ENCODE measurements at regions not wholly inside any gene's neighbourhood (a gene's known extent, or its start where the extent isn't known, plus 50 kb on each side); places are given as distances from the start of the nearest gene placed in this dataset.

DNA sequence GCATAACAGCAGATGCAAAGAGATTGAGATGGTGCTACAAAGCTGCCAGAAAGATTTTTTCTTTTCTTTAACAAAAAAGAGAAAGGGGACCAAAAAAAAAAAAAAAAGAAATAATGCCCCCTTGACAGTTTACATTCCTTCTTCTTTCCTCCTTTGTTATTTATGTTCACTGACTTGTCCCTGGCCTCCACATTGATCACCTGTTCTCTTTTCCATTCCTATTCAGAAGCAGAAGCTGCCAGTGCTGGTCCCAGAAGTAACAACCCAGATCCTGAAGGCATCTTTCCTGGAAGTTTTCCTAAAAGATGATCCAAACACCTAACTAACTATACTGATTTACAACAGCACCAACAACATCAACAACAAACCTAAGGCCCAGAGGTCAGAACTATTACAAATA lies 728.1 kb downstream of the KCNJ2 start:
- ATAC-seq (no peak), DNase-seq (no peak)
- CTCF ChIA-PET: no interaction called here
- H3K27ac ChIP-seq (ENCODE audit: low read length): no peak overlapping the region
- no peaks in the 10 kb centered on the region for H3K36me3 ChIP-seq (ENCODE audit: low read depth, low read length)
- H2AFZ ChIP-seq (ENCODE audit: low read length): peak overlapping the region; percentile 56; the same call in 1 of the 2 replicates
- no TSS peak for BruUV-seq (replicated peaks)
- intact Hi-C loops (cut with micrococcal nuclease): no loop called here
- H3K9ac ChIP-seq (ENCODE audit: low read length): no peak overlapping the region
- H3K27me3 ChIP-seq (ENCODE audit: low read length): peaks cover 4% of the 10 kb centered on the region; the same call in 1 of the 2 replicates
- H3F3A ChIP-seq (ENCODE audit: low read length, unreplicated experiment): no peaks in the 10 kb centered on the region
- H3K4me2 ChIP-seq (ENCODE audit: low read length): no peak overlapping the region
- no peaks in the 10 kb centered on the region for H3K9me3 ChIP-seq (ENCODE audit: low read length)
- no peaks in the 10 kb centered on the region for H3K79me2 ChIP-seq (ENCODE audit: low read length)
- H4K20me1 ChIP-seq (ENCODE audit: low read length): no peaks in the 10 kb centered on the region
- no peaks in the 10 kb centered on the region for H3K9me2 ChIP-seq (replicated peaks; ENCODE audit: low read length)
- POLR2A ChIA-PET (ENCODE audit: unreplicated experiment): no interaction called here
- H3K4me3 ChIP-seq (ENCODE audit: low read length): no peak overlapping the region
- no peak for TF ChIP-seq EZH2 (IDR thresholded peaks at IDR 0.05; ENCODE audit: low read length, unreplicated experiment)
- TF ChIP-seq, protein P1, sequence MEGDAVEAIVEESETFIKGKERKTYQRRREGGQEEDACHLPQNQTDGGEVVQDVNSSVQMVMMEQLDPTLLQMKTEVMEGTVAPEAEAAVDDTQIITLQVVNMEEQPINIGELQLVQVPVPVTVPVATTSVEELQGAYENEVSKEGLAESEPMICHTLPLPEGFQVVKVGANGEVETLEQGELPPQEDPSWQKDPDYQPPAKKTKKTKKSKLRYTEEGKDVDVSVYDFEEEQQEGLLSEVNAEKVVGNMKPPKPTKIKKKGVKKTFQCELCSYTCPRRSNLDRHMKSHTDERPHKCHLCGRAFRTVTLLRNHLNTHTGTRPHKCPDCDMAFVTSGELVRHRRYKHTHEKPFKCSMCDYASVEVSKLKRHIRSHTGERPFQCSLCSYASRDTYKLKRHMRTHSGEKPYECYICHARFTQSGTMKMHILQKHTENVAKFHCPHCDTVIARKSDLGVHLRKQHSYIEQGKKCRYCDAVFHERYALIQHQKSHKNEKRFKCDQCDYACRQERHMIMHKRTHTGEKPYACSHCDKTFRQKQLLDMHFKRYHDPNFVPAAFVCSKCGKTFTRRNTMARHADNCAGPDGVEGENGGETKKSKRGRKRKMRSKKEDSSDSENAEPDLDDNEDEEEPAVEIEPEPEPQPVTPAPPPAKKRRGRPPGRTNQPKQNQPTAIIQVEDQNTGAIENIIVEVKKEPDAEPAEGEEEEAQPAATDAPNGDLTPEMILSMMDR (conservative IDR thresholded peaks at IDR 0.05; ENCODE audit: low read depth, low read length): no peak
- TF ChIP-seq EZH2phosphoT487 (IDR thresholded peaks at IDR 0.05; ENCODE audit: borderline replicate concordance, low read length): no peak
- no peaks in the 10 kb centered on the region for H3K4me1 ChIP-seq (ENCODE audit: insufficient read depth, low read length)

DNA sequence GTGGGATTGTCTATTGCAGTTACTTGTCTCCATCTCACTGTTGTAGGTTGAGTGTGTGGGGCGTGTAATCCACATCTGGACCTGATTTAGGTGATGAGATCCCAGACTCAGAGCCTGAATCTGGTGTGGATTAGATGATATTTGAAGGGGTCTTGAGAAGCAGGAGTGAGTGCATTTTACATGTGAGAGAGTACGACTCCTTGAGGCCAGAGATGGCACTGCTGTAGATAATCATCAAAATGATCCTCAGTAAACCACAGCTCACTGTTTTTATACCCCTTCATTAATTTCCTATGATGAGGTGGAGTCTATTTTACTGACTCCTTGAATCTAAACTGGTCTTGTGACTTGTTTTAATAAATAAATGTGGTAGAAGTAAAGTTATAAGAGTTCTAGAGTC lies 732.5 kb downstream of the KCNJ2 start:
- no TSS peak for BruUV-seq (replicated peaks)

DNA sequence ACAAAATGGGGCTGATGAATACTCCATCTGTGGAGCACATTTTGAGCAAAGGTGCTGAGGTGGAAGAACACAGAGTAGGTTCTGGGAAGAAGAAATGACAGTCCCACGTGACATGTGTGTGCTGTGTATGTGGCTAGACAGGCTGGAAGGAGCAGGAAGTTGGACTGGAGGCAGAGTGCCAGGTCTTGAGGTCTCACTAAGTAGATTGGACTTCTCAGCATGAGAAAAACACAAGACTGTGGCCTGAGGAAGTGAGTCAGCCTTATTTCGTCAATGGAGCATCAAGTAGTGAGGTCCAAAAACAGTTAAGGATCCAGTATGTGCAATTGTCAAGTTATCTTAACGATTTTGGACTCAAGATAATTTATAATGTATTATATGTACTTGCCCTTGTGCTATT lies 736.5 kb downstream of the KCNJ2 start:
- Histone ChIP-seq H3K27me3 (ENCODE audit: low read length) (no peaks in the 10 kb centered on the region), H3K36me3 (ENCODE audit: low read depth, low read length) (no peaks in the 10 kb centered on the region), H3K9ac (ENCODE audit: low read length) (no peak overlapping the region), H3K4me2 (ENCODE audit: low read length) (no peak overlapping the region), H3K9me2 (replicated peaks; ENCODE audit: low read length) (no peaks in the 10 kb centered on the region), H3F3A (ENCODE audit: low read length, unreplicated experiment) (no peaks in the 10 kb centered on the region), H3K4me3 (ENCODE audit: low read length) (no peak overlapping the region), H3K4me1 (ENCODE audit: insufficient read depth, low read length) (peaks cover 10% of the 10 kb centered on the region; the same call in 1 of the 2 replicates), H3K27ac (ENCODE audit: low read length) (peak overlapping the region; percentile 34), H4K20me1 (ENCODE audit: low read length) (no peaks in the 10 kb centered on the region), H3K9me3 (ENCODE audit: low read length) (no peaks in the 10 kb centered on the region), H2AFZ (ENCODE audit: low read length) (0 out of 2 replicates have a peak overlapping the region, but pooled peaks have one; percentile 4), H3K79me2 (ENCODE audit: low read length) (no peaks in the 10 kb centered on the region)
- intact Hi-C loops (cut with micrococcal nuclease): no loop called here
- ChIA-PET POLR2A (ENCODE audit: unreplicated experiment) (interaction anchor here (0.7 kb wide), 1 partner anchor 922 kb away, joined by 17 read pairs; no protein-coding TSS in a partner anchor), CTCF (no interaction called here)
- TF ChIP-seq, protein P1 (conservative IDR thresholded peaks at IDR 0.05; ENCODE audit: low read depth, low read length): no peak
- TF ChIP-seq EZH2 (IDR thresholded peaks at IDR 0.05; ENCODE audit: low read length, unreplicated experiment) (no peak), EZH2phosphoT487 (IDR thresholded peaks at IDR 0.05; ENCODE audit: borderline replicate concordance, low read length) (no peak)
- no TSS peak for BruUV-seq (replicated peaks)
- ATAC-seq (peak; percentile 75), DNase-seq (peak; percentile 85)

More for the DNA sequence above, 732.5 kb downstream of the KCNJ2 start:
- Histone ChIP-seq H3K4me1 (ENCODE audit: insufficient read depth, low read length) (peaks cover 10% of the 10 kb centered on the region; the same call in 1 of the 2 replicates), H3K9ac (ENCODE audit: low read length) (no peak overlapping the region), H3F3A (ENCODE audit: low read length, unreplicated experiment) (no peaks in the 10 kb centered on the region), H3K4me3 (ENCODE audit: low read length) (no peak overlapping the region), H3K27me3 (ENCODE audit: low read length) (no peaks in the 10 kb centered on the region), H3K9me3 (ENCODE audit: low read length) (no peaks in the 10 kb centered on the region), H3K9me2 (replicated peaks; ENCODE audit: low read length) (no peaks in the 10 kb centered on the region), H3K27ac (ENCODE audit: low read length) (no peak overlapping the region), H3K79me2 (ENCODE audit: low read length) (no peaks in the 10 kb centered on the region), H4K20me1 (ENCODE audit: low read length) (no peaks in the 10 kb centered on the region), H2AFZ (ENCODE audit: low read length) (no peak overlapping the region), H3K36me3 (ENCODE audit: low read depth, low read length) (no peaks in the 10 kb centered on the region), H3K4me2 (ENCODE audit: low read length) (no peak overlapping the region)
- ATAC-seq (no peak), DNase-seq (no peak)
- ChIA-PET CTCF (no interaction called here), POLR2A (ENCODE audit: unreplicated experiment) (no interaction called here)
- TF ChIP-seq EZH2 (IDR thresholded peaks at IDR 0.05; ENCODE audit: low read length, unreplicated experiment): no peak
- TF ChIP-seq, protein P1 (conservative IDR thresholded peaks at IDR 0.05; ENCODE audit: low read depth, low read length): peak; percentile 55
- intact Hi-C loops (cut with micrococcal nuclease): no loop called here
